HK-2 (cell line): ENCODE measurements at regions not wholly inside any gene's neighbourhood (a gene's known extent, or its start where the extent isn't known, plus 50 kb on each side); places are given as distances from the start of the nearest gene placed in this dataset.

Experiments
- DNase-seq: peaks from one replicate; pipeline ENCODE4 v3.0.0-alpha.2; 2018; ENCODE audit not compliant: unreplicated experiment

- DNase-seq, result no peak
These were observed 51.3 kb upstream of the PTPN3 start for GRCh38 chr9:109549386-109549785.

- no peak for DNase-seq
These were observed 53.5 kb upstream of the PTPN3 start for GRCh38 chr9:109551651-109552050.

GRCh38 chr9:109555215-109555614, 57.1 kb upstream of the PTPN3 start:
- no peak for DNase-seq

- no peak for DNase-seq
These were observed 58.0 kb upstream of the PTPN3 start for GRCh38 chr9:109556061-109556460.

DNA sequence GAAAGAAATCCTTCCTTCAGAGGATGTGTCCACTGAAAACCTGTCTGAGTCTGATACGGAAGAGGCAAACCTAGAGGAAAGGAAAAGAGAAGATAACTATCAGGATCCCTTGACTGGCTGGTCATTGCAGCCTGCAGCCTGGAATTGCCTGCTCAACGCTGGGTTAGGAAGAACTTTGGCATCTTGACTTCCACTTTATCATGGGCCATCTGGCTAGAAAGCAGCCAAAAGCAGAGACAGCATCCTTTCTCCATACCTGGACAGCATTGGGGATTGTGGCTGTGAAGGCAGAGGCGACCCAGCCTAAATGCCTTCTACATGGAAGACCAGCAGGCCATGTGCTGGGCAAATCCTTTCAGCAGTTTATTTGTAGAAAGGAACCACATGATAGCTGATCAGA, 58.7 kb upstream of the PTPN3 start:
- DNase-seq, result no peak

DNA sequence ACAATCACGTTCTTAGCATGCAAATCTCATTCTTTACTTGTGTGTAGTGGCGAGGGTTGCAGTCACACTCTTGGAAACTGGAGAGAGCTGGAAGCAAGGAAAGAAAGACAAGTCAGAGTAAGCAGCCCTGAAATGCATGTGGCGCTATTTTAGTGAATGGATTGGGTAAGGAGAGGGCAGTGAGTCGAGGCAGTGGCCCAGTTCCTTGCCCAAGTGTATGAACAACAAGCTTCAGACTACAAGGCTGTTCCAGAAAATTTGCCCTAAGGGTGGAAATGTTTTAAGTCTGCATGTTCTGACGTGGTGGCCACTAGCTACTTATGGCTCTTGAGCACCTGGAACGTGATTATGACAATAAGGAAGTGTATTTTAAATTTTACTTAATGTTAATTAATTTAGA, 59.4 kb upstream of the PTPN3 start:
- no peak for DNase-seq

DNA sequence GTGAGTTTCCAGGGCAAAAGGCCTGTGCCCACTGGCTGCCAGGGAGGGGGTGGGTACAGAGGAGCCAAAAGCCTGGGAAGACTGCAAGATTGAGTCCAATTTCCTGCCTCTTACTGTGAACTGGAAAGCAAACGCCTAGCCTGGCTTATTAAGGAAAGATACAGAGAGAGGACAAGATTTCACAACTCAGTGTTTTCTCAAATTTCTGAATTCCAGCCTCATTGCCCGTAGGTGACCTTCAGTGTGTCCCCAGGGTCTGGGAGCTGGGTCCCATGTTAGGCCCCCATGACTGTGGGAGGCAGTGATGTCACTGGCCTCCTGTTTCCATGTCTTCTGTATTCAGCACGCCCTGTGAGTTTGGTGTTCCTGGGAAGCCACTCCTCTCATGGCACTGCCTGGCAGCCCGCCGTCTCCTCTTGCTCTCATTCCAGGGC, 60.6 kb upstream of the PTPN3 start:
- DNase-seq, result no peak

- no peak for DNase-seq
These were observed 62.5 kb upstream of the PTPN3 start for GRCh38 chr9:109560470-109561132.

DNA sequence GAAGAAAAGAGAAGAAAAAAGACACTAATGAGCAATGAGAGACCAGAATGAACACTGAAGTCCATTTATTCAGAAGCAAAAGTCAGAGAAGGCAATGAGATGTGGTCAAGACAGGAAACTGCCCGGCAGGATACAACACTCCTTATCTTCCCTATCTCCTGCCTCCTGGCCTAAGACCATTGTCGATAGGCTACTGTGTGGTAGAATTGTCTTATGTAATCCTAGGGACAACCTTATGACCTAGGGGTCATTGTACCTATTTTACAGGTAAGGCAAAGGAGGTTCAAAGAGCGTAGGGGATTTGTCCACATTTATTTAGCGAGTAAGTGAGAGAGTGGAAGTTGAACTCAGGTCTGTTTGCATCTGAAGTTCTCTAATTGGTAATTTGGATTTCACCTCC, 63.0 kb upstream of the PTPN3 start:
- no peak for DNase-seq

DNA sequence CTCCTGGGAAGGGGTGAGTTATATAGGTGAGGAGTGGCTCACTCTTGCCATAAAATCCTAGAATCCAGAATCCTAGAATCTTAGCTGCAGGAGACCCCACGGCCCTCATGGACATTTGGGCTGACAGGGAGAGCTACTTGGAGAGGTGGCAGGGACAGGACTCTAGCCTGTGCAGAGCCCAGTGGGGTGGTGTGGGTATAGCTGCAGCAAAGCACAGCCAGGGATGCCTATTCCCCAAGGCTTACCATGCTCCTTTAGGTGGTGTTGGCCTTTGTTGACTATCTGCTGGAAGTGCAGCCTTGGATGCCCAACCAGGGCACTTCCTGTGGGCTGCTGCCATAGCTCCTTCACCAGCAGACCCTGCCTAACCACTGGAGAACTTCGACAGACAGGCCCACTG, 70.0 kb upstream of the PTPN3 start:
- no peak for DNase-seq

GRCh38 chr9:109568568-109569210, 70.6 kb upstream of the PTPN3 start:
- DNase-seq, result no peak

- DNase-seq, result peak; percentile 5
These were observed 76.2 kb upstream of the PTPN3 start for GRCh38 chr9:109574061-109574882.

- no peak for DNase-seq
These were observed 78.7 kb upstream of the PTPN3 start for GRCh38 chr9:109576762-109577161.

GRCh38 chr9:109579191-109579948, 81.3 kb upstream of the PTPN3 start:
- no peak for DNase-seq

- no peak for DNase-seq
These were observed 84.3 kb upstream of the PTPN3 start for GRCh38 chr9:109582386-109582785.

DNA sequence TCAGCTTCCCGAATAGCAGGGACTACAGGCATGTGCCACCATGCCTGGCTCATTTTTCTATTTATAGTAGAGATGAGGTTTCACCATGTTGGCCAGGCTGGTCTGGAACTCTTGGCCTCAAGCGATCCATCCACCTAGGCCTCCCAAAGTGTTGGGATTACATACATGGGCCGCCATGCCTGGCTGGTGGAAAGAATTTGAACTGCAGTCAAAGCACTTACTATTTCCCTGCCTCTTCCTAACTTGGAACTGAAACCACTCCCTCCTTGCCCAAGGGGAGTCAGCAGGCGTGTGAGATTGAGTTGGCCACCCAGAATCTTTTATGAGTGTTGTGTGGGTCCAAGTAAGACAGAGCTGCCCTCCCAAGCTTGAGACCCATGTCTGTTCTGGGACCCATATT, 86.1 kb upstream of the PTPN3 start:
- no peak for DNase-seq

DNA sequence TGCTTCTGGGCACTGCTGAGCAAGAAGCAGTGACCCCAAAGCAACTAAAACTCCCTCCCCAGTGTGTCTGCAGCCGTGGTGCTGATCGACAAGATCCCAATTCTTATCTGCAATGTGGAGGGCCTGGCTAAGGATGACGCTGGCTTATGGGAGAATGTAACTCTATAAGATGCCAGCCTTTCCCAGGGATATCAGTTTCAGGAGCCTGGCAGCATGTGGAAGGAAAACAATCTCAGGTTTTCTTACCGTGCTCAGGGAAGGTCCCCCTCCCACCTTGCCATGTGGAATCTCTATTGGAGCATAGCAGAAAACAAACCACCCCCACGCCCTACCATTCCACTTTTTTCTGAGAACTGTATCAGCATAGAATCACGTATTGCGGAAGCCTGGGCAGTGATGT, 87.7 kb upstream of the PTPN3 start:
- DNase-seq, result no peak

DNA sequence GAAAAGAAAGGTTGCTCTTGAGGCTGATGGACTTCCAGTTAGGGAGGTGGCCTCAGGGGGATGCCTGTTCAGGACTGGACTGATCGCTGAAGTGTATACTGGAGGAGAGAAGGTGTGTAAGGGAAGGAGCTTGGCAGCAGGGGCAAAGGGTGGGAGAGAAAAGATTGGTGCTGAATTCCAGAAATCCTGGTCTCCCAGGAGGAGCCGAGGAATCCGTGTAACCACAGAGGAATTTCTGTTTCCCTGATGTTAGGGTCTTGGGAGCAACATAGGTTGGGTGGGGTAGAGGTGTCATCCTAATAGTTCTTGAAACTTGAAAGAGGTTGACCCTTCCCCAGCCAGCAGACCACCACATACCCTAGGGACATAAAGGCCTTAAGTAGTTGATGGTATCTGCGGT, 88.9 kb upstream of the PTPN3 start:
- no peak for DNase-seq

GRCh38 chr9:109588415-109588814, 90.3 kb upstream of the PTPN3 start:
- DNase-seq, result no peak

DNA sequence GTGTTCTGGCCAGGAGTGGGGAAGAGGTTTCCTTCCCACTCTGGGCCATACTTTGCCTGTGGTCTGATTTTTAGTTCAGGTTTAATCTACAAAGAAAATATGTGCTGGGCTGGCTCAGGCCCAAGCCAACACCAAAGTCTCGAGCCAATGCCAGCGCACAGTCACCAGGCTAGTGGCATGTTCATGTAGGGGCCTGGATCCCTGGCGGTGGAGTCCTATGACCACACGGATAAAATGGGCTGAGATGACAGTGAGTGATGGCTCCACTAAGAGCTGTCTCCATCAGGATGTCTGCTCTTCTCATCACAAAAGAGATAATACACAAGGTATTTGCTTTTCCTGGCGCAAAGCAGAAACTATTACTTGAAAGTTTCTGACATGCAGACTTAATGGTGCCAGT, 92.9 kb upstream of the PTPN3 start:
- DNase-seq, result no peak

DNA sequence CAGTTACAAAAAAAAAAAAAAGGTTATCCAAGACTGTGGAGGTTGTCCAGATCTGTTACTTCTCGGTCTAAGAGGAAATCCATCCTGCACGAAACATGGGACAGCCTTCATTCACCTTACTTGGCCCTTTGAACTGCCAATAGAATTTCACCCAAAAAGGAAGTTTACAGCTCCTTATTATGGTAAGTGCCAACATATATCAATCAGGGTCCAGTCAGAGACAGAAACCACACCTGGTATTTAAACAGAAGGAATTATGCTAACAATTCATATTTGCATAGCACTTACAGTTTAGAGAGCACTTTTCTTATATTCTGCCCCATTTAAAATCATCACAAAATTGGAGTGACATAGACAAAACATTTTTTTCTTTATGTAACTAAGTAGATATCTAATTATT, 93.6 kb upstream of the PTPN3 start:
- no peak for DNase-seq

DNA sequence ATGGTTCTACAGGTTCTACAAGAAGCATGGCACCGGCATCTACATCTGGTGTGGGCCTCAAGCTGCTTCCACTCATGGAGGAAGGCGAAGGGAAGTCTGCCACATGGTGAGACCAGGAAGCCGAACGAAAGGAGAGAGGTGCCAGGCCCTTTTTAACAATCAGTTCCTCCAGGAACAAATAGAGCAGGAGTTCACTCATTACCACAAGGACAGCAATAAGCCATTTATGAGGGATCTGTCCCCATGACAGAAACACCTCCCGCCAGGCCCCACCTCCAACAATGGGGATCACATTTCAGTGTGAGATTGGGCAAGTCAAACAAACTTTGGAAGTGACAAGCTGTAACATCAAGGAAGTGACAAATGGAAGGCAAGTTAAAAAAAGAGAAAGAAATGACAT, 95.5 kb upstream of the PTPN3 start:
- DNase-seq, result no peak
